ENCODE measurements at regions not wholly inside any gene's neighbourhood (a gene's known extent, or its start where the extent isn't known, plus 50 kb on each side); places are given as distances from the start of the nearest gene placed in this dataset.

GRCh38 chr18:78753240-78753639 is 226.4 kb upstream of the SALL3 start:
- Histone ChIP-seq H3K36me3 (ENCODE audit: insufficient read depth) (no peaks in the 10 kb centered on the region), H3K4me3 (ENCODE audit: low read depth, low read length) (no peak overlapping the region), H3K4me1 (ENCODE audit: insufficient read depth) (no peaks in the 10 kb centered on the region), H3K27ac (ENCODE audit: low read depth) (no peak overlapping the region)
- WGBS = 94% methylated on average over 23 of the region's 23 CpGs
- no peak for DNase-seq (ENCODE audit: extremely low spot score)

DNA sequence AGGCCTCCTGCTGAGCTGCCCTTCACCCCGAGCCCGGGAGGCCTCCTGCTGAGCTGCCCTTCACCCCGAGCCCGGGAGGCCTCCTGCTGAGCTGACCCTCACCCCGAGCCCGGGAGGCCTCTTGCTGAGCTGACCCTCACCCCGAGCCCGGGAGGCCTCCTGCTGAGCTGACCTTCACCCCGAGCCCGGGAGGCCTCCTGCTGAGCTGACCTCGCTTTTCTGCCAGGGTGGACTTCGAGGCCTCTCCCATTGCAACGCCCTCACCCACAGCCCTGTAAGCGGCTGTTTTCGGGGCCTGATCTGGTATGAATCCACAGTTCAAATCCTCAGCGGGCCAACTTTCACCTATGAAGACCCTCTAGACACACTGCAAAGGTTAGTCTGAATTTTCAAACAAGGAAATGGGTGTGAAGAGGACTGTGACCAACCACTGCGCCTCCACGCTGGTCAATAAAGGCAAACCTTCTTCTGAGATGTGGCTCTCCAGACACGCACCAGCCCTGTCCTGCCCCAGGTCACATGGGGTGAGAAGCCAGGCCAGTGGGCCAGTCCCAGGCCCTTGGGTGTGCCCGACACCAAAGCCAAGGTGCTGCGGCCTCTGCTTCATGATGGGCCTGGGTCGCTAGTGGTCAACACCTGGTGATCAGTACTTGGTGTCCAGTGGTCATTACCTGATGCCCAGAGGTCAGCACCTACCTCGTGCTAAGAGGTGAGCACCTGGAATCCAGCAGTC is 225.1 kb upstream of the SALL3 start:
- Histone ChIP-seq H3K36me3 (ENCODE audit: insufficient read depth) (no peaks in the 10 kb centered on the region), H3K4me1 (ENCODE audit: insufficient read depth) (no peaks in the 10 kb centered on the region), H3K4me3 (ENCODE audit: low read depth, low read length) (no peak overlapping the region), H3K27ac (ENCODE audit: low read depth) (no peak overlapping the region)
- no peak for DNase-seq (ENCODE audit: extremely low spot score)
- WGBS = 94% methylated on average over 21 of the region's 23 CpGs

DNA sequence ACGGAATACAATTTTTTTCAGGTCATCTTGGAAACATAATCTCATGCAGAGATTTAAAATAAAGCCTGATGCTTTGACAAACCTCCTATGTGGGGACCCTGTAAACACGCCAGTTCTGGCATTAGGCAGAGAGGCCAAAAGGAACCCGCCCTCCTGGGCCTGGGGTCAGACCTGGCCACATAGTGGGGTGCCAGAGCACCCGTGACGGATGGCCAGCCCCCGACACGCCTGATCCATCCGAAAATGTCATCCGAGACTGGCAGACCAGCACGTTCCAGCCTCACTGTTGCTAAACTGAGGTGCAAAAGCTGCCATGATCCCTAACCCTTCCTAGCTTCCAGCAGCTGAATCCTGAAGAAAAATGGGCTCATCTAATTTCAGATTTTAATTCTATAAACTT is 222.6 kb upstream of the SALL3 start:
- Histone ChIP-seq H3K4me3 (ENCODE audit: low read depth, low read length) (no peak overlapping the region), H3K4me1 (ENCODE audit: insufficient read depth) (no peaks in the 10 kb centered on the region), H3K27ac (ENCODE audit: low read depth) (no peak overlapping the region), H3K36me3 (ENCODE audit: insufficient read depth) (no peaks in the 10 kb centered on the region)
- WGBS = 78% methylated on average over 10 of the region's 10 CpGs
- DNase-seq (ENCODE audit: extremely low spot score) = no peak

GRCh38 chr18:78758496-78758895 is 221.1 kb upstream of the SALL3 start:
- no peak for DNase-seq (ENCODE audit: extremely low spot score)
- no peaks in the 10 kb centered on the region for H3K36me3 ChIP-seq (ENCODE audit: insufficient read depth)
- H3K4me1 ChIP-seq (ENCODE audit: insufficient read depth) = no peaks in the 10 kb centered on the region
- no peak overlapping the region for H3K4me3 ChIP-seq (ENCODE audit: low read depth, low read length)
- WGBS = 84% methylated on average over 9 of the region's 9 CpGs
- H3K27ac ChIP-seq (ENCODE audit: low read depth) = no peak overlapping the region

DNA sequence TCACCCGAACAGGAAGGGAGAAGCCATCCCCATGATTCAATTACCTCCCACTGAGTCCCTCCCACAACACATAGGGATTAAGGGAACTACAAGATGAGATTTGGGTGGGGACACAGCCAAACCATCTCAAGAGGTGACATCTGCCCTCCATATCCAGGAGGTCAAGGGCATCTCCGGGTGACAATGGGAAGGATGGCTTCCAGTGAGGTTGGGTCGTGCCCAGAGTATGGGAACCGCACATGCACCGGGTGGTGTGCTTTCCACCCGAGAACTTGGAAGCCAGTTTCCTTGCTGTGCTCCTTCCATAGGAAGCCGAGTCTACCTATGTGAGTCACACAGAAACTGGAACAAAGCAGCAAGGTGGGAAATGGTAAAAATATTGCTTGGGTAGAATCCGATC is 216.9 kb upstream of the SALL3 start:
- 94% methylated on average over 8 of the region's 8 CpGs for WGBS
- Histone ChIP-seq H3K4me1 (ENCODE audit: insufficient read depth) (no peaks in the 10 kb centered on the region), H3K36me3 (ENCODE audit: insufficient read depth) (no peaks in the 10 kb centered on the region), H3K27ac (ENCODE audit: low read depth) (no peak overlapping the region), H3K4me3 (ENCODE audit: low read depth, low read length) (no peak overlapping the region)
- no peak for DNase-seq (ENCODE audit: extremely low spot score)

- Histone ChIP-seq H3K36me3 (ENCODE audit: insufficient read depth) (no peaks in the 10 kb centered on the region), H3K4me3 (ENCODE audit: low read depth, low read length) (no peak overlapping the region), H3K4me1 (ENCODE audit: insufficient read depth) (no peaks in the 10 kb centered on the region), H3K27ac (ENCODE audit: low read depth) (no peak overlapping the region)
- no peak for DNase-seq (ENCODE audit: extremely low spot score)
- WGBS = 90% methylated on average over 10 of the region's 10 CpGs
These were observed 215.1 kb upstream of the SALL3 start for GRCh38 chr18:78764544-78764943.

GRCh38 chr18:78765142-78765541 is 214.5 kb upstream of the SALL3 start:
- Histone ChIP-seq H3K4me1 (ENCODE audit: insufficient read depth) (no peaks in the 10 kb centered on the region), H3K27ac (ENCODE audit: low read depth) (no peak overlapping the region), H3K4me3 (ENCODE audit: low read depth, low read length) (no peak overlapping the region), H3K36me3 (ENCODE audit: insufficient read depth) (no peaks in the 10 kb centered on the region)
- 86% methylated on average over 12 of the region's 12 CpGs for WGBS
- DNase-seq (ENCODE audit: extremely low spot score) = no peak

- H3K27ac ChIP-seq (ENCODE audit: low read depth) = no peak overlapping the region
- no peaks in the 10 kb centered on the region for H3K4me1 ChIP-seq (ENCODE audit: insufficient read depth)
- DNase-seq (ENCODE audit: extremely low spot score) = no peak
- 89% methylated on average over 23 of the region's 23 CpGs for WGBS
- H3K4me3 ChIP-seq (ENCODE audit: low read depth, low read length) = no peak overlapping the region
- H3K36me3 ChIP-seq (ENCODE audit: insufficient read depth) = no peaks in the 10 kb centered on the region
These were observed 213.9 kb upstream of the SALL3 start for GRCh38 chr18:78765637-78766281.

DNA sequence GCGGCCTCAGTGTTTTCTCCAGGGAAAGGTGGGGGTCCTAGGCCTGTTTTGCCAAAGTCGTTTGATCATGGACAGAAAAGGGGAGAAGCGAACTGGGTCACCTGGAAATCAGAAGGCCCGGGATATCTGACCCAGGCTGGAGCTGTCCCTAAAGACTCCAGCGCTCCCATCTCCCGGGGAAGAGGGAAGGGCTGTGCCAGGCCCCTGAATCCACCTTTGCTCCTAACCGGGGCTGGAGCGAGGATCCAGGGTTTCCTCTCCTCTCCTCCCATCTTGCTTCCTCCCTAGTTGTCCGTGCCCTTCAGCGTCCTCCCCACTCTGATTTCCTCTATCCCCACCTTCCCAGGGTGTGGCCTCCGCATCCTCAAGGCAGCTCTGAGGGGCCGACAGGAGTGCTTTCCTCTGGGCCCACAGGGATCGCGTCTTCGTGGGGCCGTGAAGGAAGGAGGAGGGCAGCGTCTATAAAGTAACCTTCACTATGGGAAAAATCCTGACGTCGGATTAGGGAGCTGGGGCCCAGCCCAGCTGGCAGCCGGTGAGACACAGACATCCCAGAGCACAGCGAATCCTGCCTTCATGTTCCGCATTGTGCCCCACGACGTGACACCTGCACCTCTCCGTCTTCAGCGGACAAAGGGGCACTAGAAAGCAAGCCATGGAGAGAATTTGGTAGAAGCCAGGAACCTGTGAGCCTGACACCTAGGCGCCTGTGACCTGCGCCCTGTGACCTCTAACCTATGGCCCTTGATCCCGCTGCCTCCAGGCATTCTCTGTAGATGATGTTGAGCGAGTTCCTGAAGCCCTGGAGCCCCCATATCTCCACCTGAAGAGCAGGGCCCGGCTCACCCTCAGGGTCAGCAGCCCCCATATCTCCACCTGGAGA is 212.7 kb upstream of the SALL3 start:
- WGBS = 70% methylated on average over 31 of the region's 31 CpGs
- DNase-seq (ENCODE audit: extremely low spot score) = no peak

DNA sequence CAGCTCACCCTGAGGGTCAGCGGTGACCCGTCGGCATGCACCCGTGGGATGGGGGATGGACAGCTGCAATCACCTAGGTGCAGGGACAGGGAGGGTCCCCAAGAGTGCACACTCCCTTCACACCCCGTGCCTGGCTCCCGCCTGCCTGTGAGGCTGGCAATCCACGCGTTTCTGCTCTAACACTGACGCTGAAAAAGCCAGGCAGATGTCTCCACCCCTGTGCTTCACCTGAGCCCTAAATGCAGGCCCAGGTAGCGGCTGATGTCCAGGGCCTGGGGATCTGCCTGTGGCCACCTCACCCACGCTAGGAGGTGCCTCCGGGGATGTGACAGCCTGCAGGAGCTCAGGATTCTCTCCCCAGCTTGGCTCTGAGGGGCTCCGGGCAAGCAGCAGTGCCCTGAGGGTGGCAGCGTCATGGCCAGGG is 212.0 kb upstream of the SALL3 start:
- no peak for DNase-seq (ENCODE audit: extremely low spot score)
- H3K27ac ChIP-seq (ENCODE audit: low read depth) = no peak overlapping the region
- H3K4me3 ChIP-seq (ENCODE audit: low read depth, low read length) = no peak overlapping the region
- H3K36me3 ChIP-seq (ENCODE audit: insufficient read depth) = no peaks in the 10 kb centered on the region
- WGBS = 93% methylated on average over 14 of the region's 14 CpGs
- H3K4me1 ChIP-seq (ENCODE audit: insufficient read depth) = no peaks in the 10 kb centered on the region

More for the DNA sequence above, 212.7 kb upstream of the SALL3 start:
- H3K36me3 ChIP-seq (ENCODE audit: insufficient read depth) = no peaks in the 10 kb centered on the region
- H3K27ac ChIP-seq (ENCODE audit: low read depth) = no peak overlapping the region
- H3K4me3 ChIP-seq (ENCODE audit: low read depth, low read length) = no peak overlapping the region
- H3K4me1 ChIP-seq (ENCODE audit: insufficient read depth) = no peaks in the 10 kb centered on the region

- no peak for DNase-seq (ENCODE audit: extremely low spot score)
- Histone ChIP-seq H3K36me3 (ENCODE audit: insufficient read depth) (no peaks in the 10 kb centered on the region), H3K4me3 (ENCODE audit: low read depth, low read length) (no peak overlapping the region), H3K4me1 (ENCODE audit: insufficient read depth) (no peaks in the 10 kb centered on the region), H3K27ac (ENCODE audit: low read depth) (no peak overlapping the region)
- WGBS = 85% methylated on average over 13 of the region's 13 CpGs
These were observed 211.4 kb upstream of the SALL3 start for GRCh38 chr18:78768221-78768620.

- no peaks in the 10 kb centered on the region for H3K36me3 ChIP-seq (ENCODE audit: insufficient read depth)
- H3K27ac ChIP-seq (ENCODE audit: low read depth) = no peak overlapping the region
- no peak for DNase-seq (ENCODE audit: extremely low spot score)
- H3K4me1 ChIP-seq (ENCODE audit: insufficient read depth) = no peaks in the 10 kb centered on the region
- WGBS = 44% methylated on average over 25 of the region's 25 CpGs
- no peak overlapping the region for H3K4me3 ChIP-seq (ENCODE audit: low read depth, low read length)
These were observed 210.7 kb upstream of the SALL3 start for GRCh38 chr18:78768656-78769501.

DNA sequence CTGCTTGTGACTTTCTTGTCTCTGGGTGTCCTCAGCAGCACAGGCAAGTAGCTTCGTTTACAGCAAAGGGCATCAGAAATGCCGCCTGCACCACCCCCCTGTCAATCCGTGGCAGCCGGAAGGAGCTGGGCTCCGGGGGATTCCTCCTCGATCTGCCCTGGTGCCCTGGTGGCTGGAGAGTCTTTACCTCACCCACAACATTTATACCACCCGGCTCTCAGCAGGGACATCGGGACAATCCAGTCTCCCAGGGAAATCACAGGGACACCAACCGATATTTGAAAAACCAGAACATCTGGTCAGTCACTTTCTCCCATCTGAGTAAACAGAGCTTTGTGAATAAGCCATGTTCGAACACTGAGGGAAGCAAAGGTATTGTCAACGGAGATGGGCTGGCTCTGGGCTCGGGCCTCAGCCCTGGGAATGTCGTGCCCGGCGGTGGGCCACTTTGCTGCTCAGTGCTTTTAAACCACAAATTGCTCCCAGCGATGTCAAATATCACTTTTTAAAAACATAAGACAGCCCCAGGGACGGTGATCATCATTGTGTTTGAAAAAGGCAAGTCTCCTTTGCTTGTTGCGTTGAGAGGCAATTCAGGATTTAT is 210.0 kb upstream of the SALL3 start:
- 69% methylated on average over 18 of the region's 18 CpGs for WGBS
- no peaks in the 10 kb centered on the region for H3K4me1 ChIP-seq (ENCODE audit: insufficient read depth)
- no peak for DNase-seq (ENCODE audit: extremely low spot score)
- H3K27ac ChIP-seq (ENCODE audit: low read depth) = no peak overlapping the region
- no peaks in the 10 kb centered on the region for H3K36me3 ChIP-seq (ENCODE audit: insufficient read depth)
- H3K4me3 ChIP-seq (ENCODE audit: low read depth, low read length) = no peak overlapping the region
